T-helper 2 cell treated with Interferon-gamma antibody and Interleukin-4, amounts not matched to agents 5 μg/mL and 100 μg/mL, for 36 hours (primary cell): ENCODE measurements at regions not wholly inside any gene's neighbourhood (a gene's known extent, or its start where the extent isn't known, plus 50 kb on each side); places are given as distances from the start of the nearest gene placed in this dataset.

Experiments used
- DNase-seq: peaks from one replicate; pipeline ENCODE4 v3.0.0; 2021; ENCODE audit warnings: low spot score
- H3K27ac Mint-ChIP-seq: one replicate; pipeline ENCODE4 v1.8.0; 2021; ENCODE audit warnings: mild to moderate bottlenecking, mixed read lengths
- H3K27me3 Mint-ChIP-seq: one replicate; pipeline ENCODE4 v1.8.0; 2021; ENCODE audit warnings: low read depth, mixed read lengths
- H3K36me3 Mint-ChIP-seq: one replicate; pipeline ENCODE4 v1.8.0; 2021; ENCODE audit warnings: low read depth, mixed read lengths
- H3K4me1 Mint-ChIP-seq: one replicate; pipeline ENCODE4 v1.8.0; 2021; ENCODE audit warnings: low read depth, mixed read lengths
- H3K4me3 Mint-ChIP-seq: one replicate; pipeline ENCODE4 v1.8.0; 2022; ENCODE audit warnings: mild to moderate bottlenecking, moderate library complexity, mixed read lengths
- H3K9me3 Mint-ChIP-seq: one replicate; pipeline ENCODE4 v1.8.0; 2021; ENCODE audit warnings: mixed read lengths

DNA sequence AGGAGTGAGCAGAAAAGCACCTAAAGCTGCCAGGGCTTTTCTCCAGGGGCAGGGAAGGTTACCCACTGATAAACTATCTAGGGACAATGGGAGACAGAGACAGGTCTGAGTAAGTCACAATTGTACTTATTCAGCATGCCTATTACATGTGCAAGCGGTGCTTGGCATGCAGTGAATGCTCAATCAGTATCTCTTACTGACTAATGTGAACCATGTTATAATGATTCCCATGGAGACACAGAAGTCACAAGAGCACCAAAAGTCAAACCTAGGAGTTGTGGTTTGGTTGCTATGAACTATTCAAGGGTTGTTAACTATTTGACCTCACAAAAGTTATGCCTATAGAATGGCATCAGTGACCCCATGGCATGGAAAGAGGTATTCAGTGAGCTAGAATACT, 50.0 kb upstream of the RASGRP1 start:
- no peak overlapping the region for H3K27ac Mint-ChIP-seq
- H3K9me3 Mint-ChIP-seq: no peaks in the 10 kb centered on the region
- H3K27me3 Mint-ChIP-seq: no peaks in the 10 kb centered on the region
- H3K4me3 Mint-ChIP-seq: no peak overlapping the region
- peaks cover 46% of the 10 kb centered on the region for H3K4me1 Mint-ChIP-seq
- no peaks in the 10 kb centered on the region for H3K36me3 Mint-ChIP-seq
- DNase-seq: no peak

- Mint-ChIP-seq H3K4me1 (peaks cover 29% of the 10 kb centered on the region), H3K27me3 (no peaks in the 10 kb centered on the region), H3K36me3 (no peaks in the 10 kb centered on the region), H3K27ac (no peak overlapping the region), H3K4me3 (no peak overlapping the region), H3K9me3 (no peaks in the 10 kb centered on the region)
- no peak for DNase-seq
Measured at GRCh38 chr15:38617831-38618230, 53.2 kb upstream of the RASGRP1 start.

DNA sequence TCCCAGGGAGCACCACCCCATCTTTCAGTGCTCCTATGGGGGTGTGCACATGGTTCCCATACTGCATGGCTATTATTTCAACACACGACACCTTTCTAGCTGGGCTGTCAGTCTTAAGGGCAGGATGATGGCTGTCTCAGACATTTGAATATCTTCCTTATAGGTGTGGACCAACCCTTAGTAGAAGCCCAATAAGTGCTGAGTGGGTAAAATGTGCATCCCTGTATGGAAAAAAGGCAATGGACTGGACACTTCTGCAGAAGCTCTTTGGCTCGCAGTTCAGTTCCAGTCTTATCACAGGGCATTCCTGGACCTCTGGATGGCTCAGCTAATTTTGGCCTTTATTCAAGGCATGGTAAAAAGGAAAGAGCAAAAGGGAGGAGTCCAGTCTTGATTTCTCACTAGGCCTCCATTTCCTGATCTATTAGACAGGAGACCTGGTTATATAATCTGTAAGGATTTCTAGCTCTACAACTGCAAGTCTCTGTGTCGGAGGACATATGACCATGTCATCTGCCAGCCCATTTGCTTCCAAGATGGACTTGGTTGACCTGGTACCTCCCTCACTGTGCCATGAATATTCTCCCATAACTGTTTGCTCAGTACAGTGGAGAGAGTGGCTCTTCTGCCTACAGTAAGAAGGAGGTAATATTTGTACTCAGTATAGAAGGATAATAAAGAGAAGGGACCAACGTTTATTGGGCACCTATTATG, 53.8 kb upstream of the RASGRP1 start:
- no peak overlapping the region for H3K27ac Mint-ChIP-seq
- no peak overlapping the region for H3K4me3 Mint-ChIP-seq
- H3K27me3 Mint-ChIP-seq: no peaks in the 10 kb centered on the region
- no peaks in the 10 kb centered on the region for H3K36me3 Mint-ChIP-seq
- H3K4me1 Mint-ChIP-seq: peaks cover 27% of the 10 kb centered on the region
- no peaks in the 10 kb centered on the region for H3K9me3 Mint-ChIP-seq
- no peak for DNase-seq

- Mint-ChIP-seq H3K27ac (no peak overlapping the region), H3K36me3 (no peaks in the 10 kb centered on the region), H3K9me3 (no peaks in the 10 kb centered on the region), H3K27me3 (no peaks in the 10 kb centered on the region), H3K4me1 (peaks cover 27% of the 10 kb centered on the region), H3K4me3 (no peak overlapping the region)
- no peak for DNase-seq
Measured at GRCh38 chr15:38620098-38620497, 55.5 kb upstream of the RASGRP1 start.

- no peak for DNase-seq
- no peaks in the 10 kb centered on the region for H3K36me3 Mint-ChIP-seq
- H3K27ac Mint-ChIP-seq: no peak overlapping the region
- H3K27me3 Mint-ChIP-seq: no peaks in the 10 kb centered on the region
- H3K9me3 Mint-ChIP-seq: no peaks in the 10 kb centered on the region
- peaks cover 27% of the 10 kb centered on the region for H3K4me1 Mint-ChIP-seq
- H3K4me3 Mint-ChIP-seq: no peak overlapping the region
Measured at GRCh38 chr15:38620851-38621594, 56.4 kb upstream of the RASGRP1 start.

DNA sequence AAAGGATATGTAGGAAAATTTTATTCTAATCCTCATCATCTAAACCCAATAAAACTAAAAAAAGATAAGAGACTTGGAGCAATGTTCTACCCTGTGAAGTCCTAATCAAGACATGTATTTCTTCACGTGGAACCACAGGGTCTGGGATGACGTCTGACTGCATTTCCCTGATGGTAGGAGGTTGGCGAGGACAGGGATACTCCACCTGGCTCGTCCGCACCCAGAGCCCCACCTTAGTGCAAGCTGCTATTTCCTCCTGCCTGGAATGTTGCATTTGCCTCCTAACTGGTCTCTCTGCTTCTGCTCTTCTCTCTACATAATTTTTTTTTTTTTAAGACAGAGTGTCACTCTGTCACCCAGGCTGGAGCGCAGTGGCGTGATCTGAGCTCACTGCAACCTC, 57.7 kb upstream of the RASGRP1 start:
- no peak for DNase-seq
- no peaks in the 10 kb centered on the region for H3K36me3 Mint-ChIP-seq
- no peaks in the 10 kb centered on the region for H3K27me3 Mint-ChIP-seq
- H3K9me3 Mint-ChIP-seq: no peaks in the 10 kb centered on the region
- no peak overlapping the region for H3K27ac Mint-ChIP-seq
- peaks cover 33% of the 10 kb centered on the region for H3K4me1 Mint-ChIP-seq
- H3K4me3 Mint-ChIP-seq: no peak overlapping the region

GRCh38 chr15:38622908-38623307, 58.3 kb upstream of the RASGRP1 start:
- DNase-seq: no peak
- H3K4me3 Mint-ChIP-seq: no peak overlapping the region
- no peaks in the 10 kb centered on the region for H3K27me3 Mint-ChIP-seq
- H3K36me3 Mint-ChIP-seq: no peaks in the 10 kb centered on the region
- no peaks in the 10 kb centered on the region for H3K9me3 Mint-ChIP-seq
- peaks cover 30% of the 10 kb centered on the region for H3K4me1 Mint-ChIP-seq
- no peak overlapping the region for H3K27ac Mint-ChIP-seq

- no peak overlapping the region for H3K4me3 Mint-ChIP-seq
- H3K27me3 Mint-ChIP-seq: no peaks in the 10 kb centered on the region
- no peaks in the 10 kb centered on the region for H3K9me3 Mint-ChIP-seq
- peaks cover 33% of the 10 kb centered on the region for H3K4me1 Mint-ChIP-seq
- no peak for DNase-seq
- no peak overlapping the region for H3K27ac Mint-ChIP-seq
- no peaks in the 10 kb centered on the region for H3K36me3 Mint-ChIP-seq
Measured at GRCh38 chr15:38623744-38624143, 59.1 kb upstream of the RASGRP1 start.

DNA sequence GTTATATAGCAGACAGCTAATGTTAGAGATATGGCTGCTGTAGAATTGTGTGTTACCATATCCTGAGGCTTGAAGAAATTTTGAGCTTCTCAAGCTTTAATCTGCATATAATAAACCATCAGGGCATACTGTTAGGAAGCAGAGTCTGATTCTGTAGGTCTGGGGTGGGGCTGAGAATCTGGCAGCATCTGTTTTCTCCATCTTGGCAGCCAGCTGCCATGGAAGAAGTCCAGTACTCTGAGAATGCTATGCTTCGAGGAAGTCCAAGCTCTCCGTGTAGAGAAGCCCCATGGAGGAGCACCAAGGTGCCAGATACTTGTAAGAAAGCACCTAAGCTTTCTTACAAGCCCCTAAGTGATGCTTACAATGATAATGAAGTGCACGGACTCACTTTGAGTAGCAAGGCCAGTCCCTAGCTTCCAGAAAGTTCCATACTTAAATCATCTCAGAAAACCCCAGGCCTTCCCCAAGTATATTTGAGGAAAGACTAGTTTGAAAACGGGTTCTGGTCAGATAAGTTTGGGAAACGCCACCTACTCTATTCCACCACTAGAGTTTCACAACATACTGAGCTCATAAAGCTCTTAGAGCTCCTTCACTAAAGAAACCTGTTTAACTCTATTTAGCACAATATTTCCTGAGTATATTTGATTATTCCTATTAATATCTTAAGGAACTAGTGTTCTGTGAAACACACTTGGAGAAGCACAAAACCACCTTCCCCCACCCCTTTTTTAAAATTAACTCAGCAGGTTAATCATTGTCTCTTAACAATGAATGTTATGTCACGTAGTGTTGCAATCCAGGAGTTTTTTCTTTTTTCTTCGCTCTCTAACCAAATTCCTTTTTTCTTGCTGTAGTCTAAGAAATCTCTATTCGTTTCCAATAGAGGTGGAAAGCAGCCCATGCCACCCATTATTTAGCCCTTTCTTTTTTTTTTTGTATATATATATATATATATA, 59.9 kb upstream of the RASGRP1 start:
- Mint-ChIP-seq H3K4me3 (no peak overlapping the region), H3K9me3 (no peaks in the 10 kb centered on the region), H3K27ac (no peak overlapping the region), H3K27me3 (no peaks in the 10 kb centered on the region), H3K36me3 (no peaks in the 10 kb centered on the region), H3K4me1 (peaks cover 37% of the 10 kb centered on the region)
- no peak for DNase-seq

GRCh38 chr15:38625886-38626285, 61.3 kb upstream of the RASGRP1 start:
- Mint-ChIP-seq H3K9me3 (no peaks in the 10 kb centered on the region), H3K27ac (no peak overlapping the region), H3K4me1 (peaks cover 32% of the 10 kb centered on the region), H3K27me3 (no peaks in the 10 kb centered on the region), H3K36me3 (no peaks in the 10 kb centered on the region), H3K4me3 (no peak overlapping the region)
- DNase-seq: no peak

DNA sequence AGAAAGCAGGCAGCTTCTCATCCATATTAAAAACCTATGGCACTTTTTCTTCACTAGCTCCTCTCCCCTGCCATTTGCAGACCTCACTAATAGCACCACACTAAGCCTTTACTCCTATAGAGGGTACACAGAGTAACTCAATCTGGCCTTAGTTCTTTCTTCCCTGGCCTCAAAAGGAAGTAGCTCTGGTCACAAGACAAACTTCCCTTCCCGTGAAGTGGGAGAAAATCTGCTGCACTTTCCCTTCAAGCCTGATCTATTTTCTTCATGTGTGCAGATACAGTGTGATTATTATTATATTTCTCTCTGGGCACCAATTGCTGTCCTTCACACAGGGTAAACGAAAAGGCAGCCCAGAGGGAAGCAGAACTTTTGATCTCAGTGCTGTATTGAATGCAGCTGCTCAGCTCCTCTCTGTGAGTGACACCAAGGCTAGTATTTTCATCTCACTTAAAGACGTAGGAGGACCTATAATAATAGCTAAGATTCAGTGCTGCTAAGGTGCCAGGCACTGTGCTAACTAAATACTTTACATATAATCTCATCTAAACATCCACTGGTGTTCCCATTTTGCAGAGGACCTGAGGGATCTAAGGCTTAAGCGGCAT, 61.9 kb upstream of the RASGRP1 start:
- H3K27ac Mint-ChIP-seq: no peak overlapping the region
- H3K9me3 Mint-ChIP-seq: no peaks in the 10 kb centered on the region
- no peaks in the 10 kb centered on the region for H3K36me3 Mint-ChIP-seq
- peaks cover 30% of the 10 kb centered on the region for H3K4me1 Mint-ChIP-seq
- H3K27me3 Mint-ChIP-seq: no peaks in the 10 kb centered on the region
- no peak for DNase-seq
- H3K4me3 Mint-ChIP-seq: peak overlapping the region; percentile 4

DNA sequence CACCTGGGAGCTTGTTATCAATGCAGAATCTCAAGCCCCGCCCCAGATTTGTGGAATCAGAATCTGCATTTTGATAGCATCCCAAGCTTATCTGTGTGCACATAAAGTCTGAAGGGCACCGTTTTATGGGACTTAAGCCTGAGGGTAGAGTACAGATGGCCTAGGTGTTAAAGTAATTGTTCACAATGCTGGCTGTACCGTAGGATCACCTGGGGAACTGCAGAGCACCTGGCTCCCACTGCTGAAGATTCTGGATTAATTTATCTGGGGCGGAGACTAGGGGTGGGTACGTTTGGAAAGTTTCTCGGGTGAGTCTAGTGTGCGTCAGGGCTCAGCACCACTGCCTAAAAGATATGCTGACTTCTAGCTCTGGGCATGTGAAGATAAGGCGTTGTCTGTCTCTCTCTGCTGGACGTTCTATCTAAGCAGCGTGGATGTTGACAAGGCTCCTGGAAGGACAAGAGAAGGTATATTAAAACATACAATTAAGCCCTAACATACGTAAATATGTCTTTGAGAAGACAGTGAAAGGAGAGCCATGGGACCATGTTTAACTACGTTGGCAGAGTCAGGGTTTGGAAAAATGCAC, 63.2 kb upstream of the RASGRP1 start:
- no peaks in the 10 kb centered on the region for H3K27me3 Mint-ChIP-seq
- no peak for DNase-seq
- H3K36me3 Mint-ChIP-seq: no peaks in the 10 kb centered on the region
- H3K27ac Mint-ChIP-seq: no peak overlapping the region
- peaks cover 36% of the 10 kb centered on the region for H3K4me1 Mint-ChIP-seq
- no peaks in the 10 kb centered on the region for H3K9me3 Mint-ChIP-seq
- no peak overlapping the region for H3K4me3 Mint-ChIP-seq
